ENCODE measurements at regions not wholly inside any gene's neighbourhood (a gene's known extent, or its start where the extent isn't known, plus 50 kb on each side); places are given as distances from the start of the nearest gene placed in this dataset.
"Not testable (repeated sequence)": the region's sequence is repeated elsewhere in the genome, so short reads cannot be mapped to it uniquely, and the experiment has no call there.

DNA sequence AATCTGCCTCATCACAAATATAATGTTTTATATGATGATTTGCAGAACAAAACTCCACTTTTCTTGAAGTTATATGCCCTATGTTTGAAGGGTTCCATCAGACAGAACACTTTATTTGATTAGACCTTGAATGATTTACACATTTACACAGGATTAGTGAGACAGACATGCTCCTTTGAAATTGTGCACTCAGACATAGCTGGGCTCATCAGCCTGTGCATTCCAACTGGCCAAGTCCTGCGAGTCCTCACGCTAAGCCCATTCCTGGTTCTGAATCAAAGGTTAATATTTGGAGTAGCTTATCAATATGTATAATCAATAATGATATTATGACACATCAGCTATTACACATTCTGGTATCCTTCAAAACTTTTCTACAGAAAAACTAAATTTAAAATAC is 173.6 kb downstream of the MBL2 start:
- H3K27me3 ChIP-seq = no peaks in the 10 kb centered on the region
- ATAC-seq = no peak
- intact Hi-C loops (cut with DNase I) = no loop called here
- no peak overlapping the region for H3K27ac ChIP-seq
- H3K4me3 ChIP-seq = no peak overlapping the region
- H3K4me1 ChIP-seq = no peaks in the 10 kb centered on the region
- no peaks in the 10 kb centered on the region for H3K9me3 ChIP-seq
- TF ChIP-seq CTCF (IDR thresholded peaks at IDR 0.05) = no peak
- no peaks in the 10 kb centered on the region for H3K36me3 ChIP-seq
- DNase-seq = no peak

GRCh38 chr10:52599551-52600200 is 172.9 kb downstream of the MBL2 start:
- H3K4me3 ChIP-seq = no peak overlapping the region
- intact Hi-C loops (cut with DNase I) = no loop called here
- no peak overlapping the region for H3K27ac ChIP-seq
- H3K36me3 ChIP-seq = no peaks in the 10 kb centered on the region
- H3K9me3 ChIP-seq = no peaks in the 10 kb centered on the region
- TF ChIP-seq CTCF (IDR thresholded peaks at IDR 0.05) = no peak
- H3K4me1 ChIP-seq = no peaks in the 10 kb centered on the region
- no peak for ATAC-seq
- no peak for DNase-seq
- H3K27me3 ChIP-seq = no peaks in the 10 kb centered on the region

DNA sequence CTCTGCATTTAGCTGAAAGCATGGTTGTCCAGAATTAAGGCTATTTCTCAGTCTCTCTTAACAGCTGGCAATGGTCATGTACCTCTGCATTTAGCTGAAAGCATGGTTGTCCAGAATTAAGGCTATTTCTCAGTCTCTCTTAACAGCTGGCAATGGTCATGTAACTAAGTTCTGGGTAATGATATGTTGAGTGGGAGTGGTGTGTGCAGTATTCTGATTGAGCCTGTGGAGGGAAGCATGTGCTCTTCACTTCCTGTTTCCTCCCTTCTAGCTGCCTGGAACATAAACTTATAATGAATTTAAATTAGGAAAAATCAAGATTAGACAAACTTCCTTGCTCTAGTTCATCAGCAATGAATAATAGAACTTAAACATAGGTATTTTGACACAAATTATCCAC is 168.5 kb downstream of the MBL2 start:
- intact Hi-C loops (cut with DNase I); H3K27ac ChIP-seq; DNase-seq; H3K36me3 ChIP-seq; H3K4me3 ChIP-seq; H3K9me3 ChIP-seq; H3K27me3 ChIP-seq; ATAC-seq; H3K4me1 ChIP-seq: not testable (repeated sequence)

DNA sequence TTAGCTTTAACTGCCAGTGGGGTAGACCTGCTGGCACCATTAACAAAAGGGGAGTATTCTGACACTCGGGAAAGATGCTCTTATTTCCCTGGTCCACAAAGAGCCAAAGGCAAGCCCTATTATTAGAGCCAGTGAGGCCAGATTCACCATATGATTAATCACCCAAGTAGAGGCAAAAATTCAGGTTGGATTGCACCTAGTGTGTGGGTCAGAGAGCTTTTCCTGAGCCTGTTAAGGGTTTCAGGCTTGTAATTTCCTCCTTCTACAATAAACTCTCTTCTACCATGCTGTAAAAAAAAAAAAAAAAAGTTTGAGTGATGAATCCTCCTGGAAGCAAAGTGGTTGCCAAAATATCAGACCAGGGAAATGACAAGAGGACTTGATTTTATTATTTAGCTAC is 163.5 kb downstream of the MBL2 start:
- ATAC-seq = no peak
- Histone ChIP-seq H3K4me3 (no peak overlapping the region), H3K9me3 (no peaks in the 10 kb centered on the region), H3K4me1 (no peaks in the 10 kb centered on the region), H3K27me3 (no peaks in the 10 kb centered on the region), H3K27ac (no peak overlapping the region), H3K36me3 (no peaks in the 10 kb centered on the region)
- no peak for DNase-seq
- no peak for TF ChIP-seq CTCF (IDR thresholded peaks at IDR 0.05)
- intact Hi-C loops (cut with DNase I) = no loop called here

DNA sequence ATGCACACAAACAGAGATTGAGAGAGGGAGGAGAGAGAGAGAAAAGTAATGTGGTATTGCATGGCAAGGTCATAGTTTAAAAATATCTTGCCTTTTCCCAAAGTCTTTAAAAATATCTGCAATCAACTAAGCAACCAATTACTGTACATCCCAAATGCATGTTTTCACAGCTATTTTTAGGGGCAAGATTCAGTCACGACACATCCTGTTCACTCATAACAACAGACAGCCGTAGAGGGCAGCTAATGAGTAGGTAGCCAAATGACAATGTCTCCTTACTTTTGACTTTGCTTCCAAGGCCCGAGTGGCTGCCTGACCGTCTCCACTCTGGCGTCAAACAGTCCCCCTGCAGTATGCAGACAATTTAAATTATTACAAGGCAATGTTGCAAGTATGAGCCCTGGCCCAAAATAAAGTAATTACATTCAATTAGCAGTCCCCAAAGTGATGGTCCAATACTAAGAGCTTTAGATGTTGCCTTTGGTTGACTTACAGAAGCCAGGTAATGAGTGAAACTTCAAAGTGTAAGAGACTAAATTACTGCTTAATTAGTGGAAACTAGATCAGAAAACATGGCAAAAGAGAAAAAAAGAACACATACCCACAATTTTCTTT is 162.9 kb downstream of the MBL2 start:
- intact Hi-C loops (cut with DNase I) = no loop called here
- no peaks in the 10 kb centered on the region for H3K4me1 ChIP-seq
- no peaks in the 10 kb centered on the region for H3K9me3 ChIP-seq
- no peak for TF ChIP-seq CTCF (IDR thresholded peaks at IDR 0.05)
- no peaks in the 10 kb centered on the region for H3K27me3 ChIP-seq
- no peak for DNase-seq
- H3K27ac ChIP-seq = no peak overlapping the region
- no peak overlapping the region for H3K4me3 ChIP-seq
- H3K36me3 ChIP-seq = no peaks in the 10 kb centered on the region
- no peak for ATAC-seq

- no peak for TF ChIP-seq CTCF (IDR thresholded peaks at IDR 0.05)
- Histone ChIP-seq H3K27me3 (no peaks in the 10 kb centered on the region), H3K27ac (no peak overlapping the region), H3K4me3 (no peak overlapping the region), H3K4me1 (no peaks in the 10 kb centered on the region), H3K9me3 (no peaks in the 10 kb centered on the region), H3K36me3 (no peaks in the 10 kb centered on the region)
- ATAC-seq (no peak), DNase-seq (no peak)
- intact Hi-C loops (cut with DNase I) = no loop called here
Observed at GRCh38 chr10:52615331-52615730, 157.3 kb downstream of the MBL2 start.

All from upper lobe of right lung (tissue), 1 donor.